T47D (cell line): ENCODE measurements at regions not wholly inside any gene's neighbourhood (a gene's known extent, or its start where the extent isn't known, plus 50 kb on each side); places are given as distances from the start of the nearest gene placed in this dataset.

ENCODE experiments used
- DNase-seq, 2 experiments: peaks; one replicate each; pipeline versions ENCODE4 v3.0.0 to v3.0.0-alpha.2; 2011 to 2012; ENCODE audit warnings: low read depth in 1 of 2, low spot score in 1 of 2
- JUND ChIP-seq: IDR thresholded peaks from 2 replicates; pipeline ENCODE4 v1.6.1; 2012; ENCODE audit warnings: low read depth
- in situ Hi-C: cut with HindIII; loops from 2 replicates; pipeline ENCODE4 v1.10.0; 2016; ENCODE audit warnings: low sequenced_read_pairs, low pct_unique_long_range_greater_than_20kb

DNA sequence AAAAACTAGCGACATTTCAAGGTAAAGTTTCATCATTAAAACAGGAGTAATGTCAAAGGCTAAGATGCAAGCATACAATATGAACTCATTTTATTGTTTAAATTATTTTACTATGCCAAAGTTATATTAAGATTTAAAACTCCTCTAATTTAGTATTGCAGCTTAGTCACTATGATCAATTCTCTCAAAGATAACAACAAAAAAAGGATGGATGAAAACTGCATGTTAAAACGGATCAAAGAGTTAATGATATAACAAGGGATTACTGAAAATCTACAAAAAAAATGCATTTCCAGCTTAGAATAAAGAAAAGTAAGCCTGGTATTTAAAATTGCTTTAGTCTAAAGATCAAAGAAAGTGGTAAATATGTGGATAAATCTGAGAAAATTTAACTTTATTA, 587.8 kb upstream of the PCDH20 start:
- TF ChIP-seq JUND: no peak
- no peak for DNase-seq
- in situ Hi-C loops: no loop called here

DNA sequence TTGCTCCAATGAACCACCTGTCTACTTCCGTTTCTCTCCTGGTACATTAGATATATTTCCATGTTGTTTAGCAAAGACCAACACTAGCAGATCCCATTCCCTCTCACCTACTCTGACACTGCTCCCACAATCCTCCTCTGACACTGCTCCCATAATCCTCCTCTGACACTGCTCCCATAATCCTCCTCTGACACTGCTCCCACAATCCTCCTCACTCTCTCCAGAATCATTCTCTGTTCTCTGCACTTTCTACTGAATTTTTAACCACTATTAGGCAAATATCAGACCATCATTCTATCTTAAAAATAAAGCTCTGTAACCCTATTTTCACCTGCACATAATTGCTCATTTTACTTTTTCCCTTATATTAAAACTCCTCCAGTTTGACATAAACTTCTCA, 578.5 kb upstream of the PCDH20 start:
- in situ Hi-C loops: no loop called here
- DNase-seq: no peak
- no peak for TF ChIP-seq JUND

DNA sequence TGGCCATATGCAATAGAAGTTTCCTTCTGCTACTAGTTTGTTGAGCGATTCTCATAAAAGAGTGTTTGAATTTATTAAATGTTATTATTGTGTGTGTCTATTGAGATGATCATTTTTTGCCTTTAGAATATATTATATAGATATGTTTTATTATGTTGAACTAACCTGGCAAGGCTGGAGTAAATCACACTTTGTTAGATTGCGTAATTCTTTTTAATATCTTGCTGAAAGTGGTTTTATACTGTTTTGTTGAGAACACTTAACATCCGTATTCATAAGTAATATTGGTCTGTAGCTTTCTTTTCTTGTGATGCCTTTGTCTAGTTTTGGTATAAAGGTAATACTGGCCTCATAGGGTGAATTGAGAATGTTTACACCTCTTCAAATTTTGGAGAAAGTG, 574.3 kb upstream of the PCDH20 start:
- in situ Hi-C loops: no loop called here
- TF ChIP-seq JUND: no peak
- no peak for DNase-seq

DNA sequence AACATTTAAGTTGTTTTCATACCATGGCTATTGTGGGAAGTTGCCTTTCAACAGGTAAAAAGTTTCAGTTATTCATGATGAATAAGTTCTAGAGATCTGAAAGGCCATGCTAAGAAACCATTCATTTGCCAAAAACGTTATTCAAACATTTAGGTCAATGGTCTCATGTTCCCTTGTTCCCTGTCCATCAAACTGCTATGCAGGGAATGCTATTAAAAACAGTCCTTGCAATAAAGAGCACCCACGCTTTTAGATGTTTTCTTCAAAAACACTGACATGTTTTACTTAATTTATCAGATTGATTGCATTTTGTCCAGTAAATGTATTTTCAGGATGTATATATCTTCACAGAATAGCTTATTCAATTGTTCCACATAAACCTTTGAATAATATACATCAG, 573.2 kb upstream of the PCDH20 start:
- in situ Hi-C loops: no loop called here
- no peak for TF ChIP-seq JUND
- no peak for DNase-seq

DNA sequence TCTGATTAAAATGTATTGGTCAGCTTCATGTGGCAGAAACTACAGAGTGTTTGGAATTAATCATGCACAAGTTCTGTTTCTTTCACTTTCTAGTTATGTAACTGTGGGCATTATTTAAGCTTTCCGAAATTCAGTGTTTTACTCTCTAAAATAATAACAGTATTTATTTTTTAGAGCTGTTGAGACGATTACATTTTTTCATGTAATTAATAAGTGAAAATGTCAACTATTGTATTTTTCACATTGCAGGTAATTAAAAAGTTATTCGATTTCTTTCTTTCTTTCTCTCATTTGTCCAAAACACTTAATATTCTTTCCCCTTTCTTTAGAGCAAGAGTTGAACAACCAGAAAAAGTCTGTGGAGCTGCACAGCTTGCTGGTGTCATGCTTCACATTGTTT, 559.4 kb upstream of the PCDH20 start:
- TF ChIP-seq JUND: no peak
- in situ Hi-C loops: no loop called here
- no peak for DNase-seq

DNA sequence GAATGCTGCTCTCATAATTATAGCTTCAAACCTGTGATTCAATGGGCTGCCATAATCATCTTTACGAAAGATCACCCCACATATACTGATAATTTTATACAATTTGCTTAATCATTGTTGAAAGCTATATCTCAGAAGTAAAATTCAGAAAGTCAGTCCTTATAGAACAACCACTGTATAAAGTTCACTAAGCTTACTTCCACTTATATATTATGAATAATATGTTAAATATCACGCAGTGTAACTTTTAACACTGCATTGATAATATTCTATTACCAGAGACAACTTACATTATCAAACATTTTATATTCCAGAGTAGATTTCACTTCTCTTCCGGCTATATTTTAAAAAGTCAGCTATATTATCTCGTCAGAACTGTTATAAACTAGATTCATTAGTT, 550.1 kb upstream of the PCDH20 start:
- TF ChIP-seq JUND: no peak

DNA sequence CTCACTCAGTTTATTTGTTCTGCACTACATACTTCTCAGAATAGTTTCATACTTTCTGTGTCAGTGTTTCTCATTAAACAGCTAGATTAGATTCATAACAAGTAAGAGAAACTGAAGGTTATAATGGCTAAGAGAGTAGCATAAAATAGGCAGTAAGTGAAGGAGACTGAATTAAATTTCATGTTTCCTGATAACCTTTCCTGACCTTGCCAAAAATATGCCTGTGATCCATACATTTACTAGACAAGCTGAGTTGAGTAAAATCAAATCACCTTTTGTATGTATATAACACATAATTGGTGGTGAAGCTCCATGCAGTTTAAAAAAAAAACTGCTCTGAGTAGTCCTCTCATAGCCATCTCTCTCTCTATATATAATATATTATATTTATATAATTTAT, 545.3 kb upstream of the PCDH20 start:
- no peak for DNase-seq
- in situ Hi-C loops: no loop called here
- no peak for TF ChIP-seq JUND

More for the DNA sequence above, 550.1 kb upstream of the PCDH20 start:
- no peak for DNase-seq
- in situ Hi-C loops: no loop called here

DNA sequence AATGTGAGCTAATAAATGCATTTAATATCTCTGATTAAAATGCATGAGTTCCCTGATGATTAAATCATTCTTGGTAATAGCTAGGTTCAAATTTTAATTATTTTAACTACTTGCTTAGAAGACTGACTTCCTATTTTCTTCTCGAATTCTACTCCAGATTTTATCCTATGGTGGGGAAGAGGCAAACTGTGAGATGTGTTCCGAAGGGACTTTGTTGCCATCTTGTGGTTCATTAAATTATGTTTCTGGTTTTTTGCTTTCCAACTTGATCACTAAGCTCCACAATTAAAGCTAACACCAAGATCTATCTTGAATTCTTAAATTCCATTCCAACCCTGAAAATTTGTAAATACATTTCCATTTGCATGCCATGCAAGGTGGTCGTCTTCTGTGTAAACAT, 538.4 kb upstream of the PCDH20 start:
- peak; percentile 3 to 50 for DNase-seq
- in situ Hi-C loops: no loop called here

DNA sequence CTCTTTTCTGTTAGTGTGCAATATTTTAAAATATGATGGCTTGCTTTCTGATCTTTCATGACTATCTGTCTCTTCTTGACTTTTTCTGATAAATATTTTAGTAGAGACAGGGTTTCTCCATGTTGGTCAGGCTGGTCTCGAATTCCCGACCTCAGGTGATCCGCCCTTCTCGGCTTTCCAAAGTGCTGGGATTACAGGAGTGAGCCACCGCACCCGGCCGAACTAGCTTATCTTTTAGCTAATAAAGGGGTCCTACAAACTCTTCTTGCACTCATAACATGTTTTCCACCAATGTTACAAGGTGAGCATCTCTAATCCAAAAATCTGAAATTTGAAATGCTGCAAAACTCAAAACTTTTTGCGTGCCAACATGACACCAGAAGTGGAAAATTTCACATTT, 535.2 kb upstream of the PCDH20 start:
- no peak for DNase-seq
- TF ChIP-seq JUND: no peak
- in situ Hi-C loops: no loop called here

More for the DNA sequence above, 538.4 kb upstream of the PCDH20 start:
- no peak for TF ChIP-seq JUND

DNA sequence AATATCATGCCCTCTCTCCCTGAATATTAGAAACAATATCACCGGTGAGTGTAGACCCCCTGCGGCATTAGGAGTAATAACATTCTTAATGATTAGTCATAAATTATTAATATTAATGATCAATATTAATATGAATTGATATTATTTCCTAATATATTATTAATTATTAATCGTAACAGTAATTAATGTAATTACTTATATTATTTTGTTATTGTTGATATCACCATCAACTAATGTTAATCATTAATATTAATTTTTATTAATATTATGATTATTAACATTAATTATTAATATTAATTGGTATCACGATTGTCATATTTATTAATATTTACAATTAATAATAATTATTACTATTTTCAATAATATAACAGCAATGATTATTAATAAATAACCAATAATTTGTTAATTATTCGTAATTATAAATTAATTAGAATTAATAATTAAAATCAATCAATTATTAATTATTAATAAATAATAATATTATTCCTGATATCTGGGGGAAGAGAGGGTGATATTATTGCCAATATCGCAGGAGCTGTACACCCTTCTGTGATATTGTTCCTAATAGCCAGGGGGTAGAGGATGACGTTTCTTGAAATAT, 528.8 kb upstream of the PCDH20 start:
- in situ Hi-C loops: no loop called here
- no peak for DNase-seq
- no peak for TF ChIP-seq JUND

DNA sequence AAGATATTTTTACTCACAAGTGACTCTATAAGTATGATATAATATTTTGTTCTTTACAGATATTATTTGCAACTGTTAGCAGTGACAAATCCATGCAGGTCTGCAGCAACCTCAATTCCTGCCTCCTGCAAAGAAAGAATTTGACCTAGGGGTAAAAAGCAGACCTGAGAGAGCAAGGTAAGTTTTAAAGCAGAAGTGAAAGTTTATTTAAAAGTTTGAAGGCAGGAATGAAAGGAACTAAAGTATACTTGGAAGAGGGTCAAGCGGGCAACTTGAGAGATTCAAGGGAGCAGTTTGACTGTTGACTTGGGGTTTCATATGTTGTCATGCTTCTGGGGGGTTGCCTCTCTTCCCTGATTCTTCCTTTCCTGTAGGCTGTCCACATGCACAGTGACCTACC, 520.1 kb upstream of the PCDH20 start:
- in situ Hi-C loops: no loop called here

DNA sequence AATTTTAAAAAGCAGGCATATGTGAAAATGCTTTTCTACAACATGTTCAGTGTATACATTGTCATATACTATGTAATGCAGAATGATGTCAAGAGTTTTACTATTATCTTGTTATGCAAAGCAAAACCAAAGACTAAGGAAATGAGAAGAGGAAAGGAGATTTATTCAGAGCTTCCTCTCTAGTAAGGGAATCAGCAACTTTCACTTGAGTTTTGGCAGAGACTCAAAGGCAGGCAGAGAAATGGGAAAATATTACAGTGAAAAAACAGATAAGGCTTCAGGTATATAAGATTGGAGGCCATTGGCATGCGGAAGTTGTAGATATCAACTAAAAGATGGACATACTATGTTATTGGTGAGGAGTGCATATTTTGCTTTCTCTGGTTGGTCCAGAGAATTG, 512.0 kb upstream of the PCDH20 start:
- DNase-seq: no peak
- no peak for TF ChIP-seq JUND
- in situ Hi-C loops: no loop called here

More for the DNA sequence above, 520.1 kb upstream of the PCDH20 start:
- no peak for TF ChIP-seq JUND
- DNase-seq: no peak

DNA sequence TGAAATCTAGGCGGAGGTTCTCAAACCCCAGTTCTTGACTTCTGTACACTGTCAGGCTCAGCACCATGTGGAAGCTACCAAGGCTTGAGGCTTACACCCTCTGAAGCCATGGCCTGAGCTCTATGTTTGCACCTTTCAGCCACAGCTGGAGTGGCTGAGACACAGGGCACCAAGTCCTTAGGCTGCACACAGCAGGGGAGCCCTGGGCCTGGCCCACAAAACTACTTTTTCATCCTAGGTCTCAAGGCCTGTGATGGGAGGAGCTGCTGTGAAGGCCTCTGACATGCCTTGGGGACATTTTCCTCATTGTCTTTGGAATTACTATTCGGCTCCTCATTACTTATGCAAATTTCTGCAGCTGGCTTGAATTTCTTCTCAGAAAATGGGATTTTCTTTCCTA, 503.2 kb upstream of the PCDH20 start:
- in situ Hi-C loops: no loop called here
- DNase-seq: no peak
- no peak for TF ChIP-seq JUND

DNA sequence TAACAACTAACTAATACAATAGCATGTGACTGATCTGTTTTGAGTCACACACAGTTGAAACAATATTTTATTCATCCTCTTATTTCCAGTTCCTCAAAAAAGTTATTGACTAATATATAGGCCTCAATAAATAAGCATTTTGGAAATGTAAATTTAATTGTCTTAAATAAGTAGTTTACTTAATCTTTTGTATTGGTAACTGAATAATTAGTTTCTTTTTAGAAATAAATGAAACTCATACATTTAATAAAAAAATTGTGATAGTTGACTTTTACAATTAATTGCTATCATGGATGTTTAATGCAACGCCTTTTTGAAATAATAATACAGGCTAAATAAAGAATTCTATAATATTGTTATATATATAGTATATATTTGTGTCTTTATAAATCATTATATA, 500.8 kb upstream of the PCDH20 start:
- no peak for TF ChIP-seq JUND
- DNase-seq: no peak
- in situ Hi-C loops: no loop called here
